NCI-H187 treated with DMSO at 0.1 percent for 48 hours (cell line): ENCODE measurements at regions not wholly inside any gene's neighbourhood (a gene's known extent, or its start where the extent isn't known, plus 50 kb on each side); places are given as distances from the start of the nearest gene placed in this dataset.
"Not testable (repeated sequence)": the region's sequence is repeated elsewhere in the genome, so short reads cannot be mapped to it uniquely, and the experiment has no call there.

Source experiments
- DNase-seq: peaks from one replicate; lab custom pipeline; 2025; lab: John Stamatoyannopoulos, UW

DNA sequence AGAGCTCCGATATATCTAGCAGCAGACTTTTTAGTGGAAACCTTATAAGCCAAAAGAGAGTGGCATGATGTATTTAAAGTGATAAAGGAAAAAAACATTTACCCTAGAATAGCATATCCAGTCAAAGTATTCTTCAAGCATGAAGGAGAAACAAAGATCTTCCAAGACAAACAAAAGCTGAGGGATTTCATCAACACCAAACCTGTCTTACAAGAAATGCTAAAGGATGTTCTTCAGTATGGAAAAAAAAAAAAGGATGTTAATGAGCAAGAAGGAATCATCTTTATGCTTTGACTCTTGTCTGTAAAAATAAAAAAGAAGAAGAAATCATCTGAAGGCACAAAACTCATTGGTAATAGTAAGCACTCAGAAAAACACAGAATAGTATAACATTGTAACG lies 338.2 kb downstream of the TLE1 start:
- no peak for DNase-seq

DNA sequence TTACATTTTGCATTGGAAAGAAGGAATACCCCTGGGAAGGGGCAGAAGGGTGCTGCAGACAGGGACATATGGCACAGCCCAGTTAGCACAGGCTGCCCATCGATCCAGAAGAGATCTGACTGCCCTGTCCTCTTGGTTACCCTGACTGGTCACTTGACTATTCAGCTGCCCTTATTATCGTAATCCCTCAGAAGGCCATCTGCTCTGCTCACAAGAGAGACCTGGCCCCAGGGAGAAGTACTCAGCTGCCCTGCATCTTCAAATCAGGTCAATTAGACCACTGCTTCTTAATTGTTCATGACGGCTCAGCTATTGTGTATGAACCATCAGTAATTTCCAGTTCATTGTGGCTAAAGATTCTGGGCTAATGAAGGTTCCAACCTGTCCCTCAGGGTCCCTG lies 345.0 kb downstream of the TLE1 start:
- DNase-seq: no peak

DNA sequence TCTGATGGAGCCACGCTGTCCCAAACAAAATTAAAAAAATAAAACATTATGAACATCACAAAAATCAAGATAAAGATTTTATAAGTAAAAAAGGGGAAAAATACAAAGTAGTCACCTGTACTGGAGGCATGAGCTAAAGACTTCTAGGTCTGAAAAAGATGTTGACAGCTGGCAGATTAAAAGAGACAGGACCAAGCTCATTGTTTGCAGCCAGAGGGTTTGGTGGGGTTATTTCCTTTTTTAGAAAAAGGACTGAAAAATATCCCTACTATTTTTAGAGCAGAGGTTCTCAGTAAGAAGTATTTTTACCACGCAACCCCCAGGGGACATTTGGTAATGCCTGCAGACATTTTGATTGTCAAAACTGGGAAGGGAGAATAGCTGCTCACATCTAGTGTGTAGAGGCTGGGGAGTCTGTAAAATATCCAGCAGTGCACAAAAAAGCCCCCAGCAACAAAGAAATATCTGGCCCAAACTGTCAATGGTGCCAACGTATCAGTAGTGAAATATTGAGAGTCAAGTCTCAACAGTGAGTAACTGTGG lies 353.4 kb downstream of the TLE1 start:
- DNase-seq: no peak

DNA sequence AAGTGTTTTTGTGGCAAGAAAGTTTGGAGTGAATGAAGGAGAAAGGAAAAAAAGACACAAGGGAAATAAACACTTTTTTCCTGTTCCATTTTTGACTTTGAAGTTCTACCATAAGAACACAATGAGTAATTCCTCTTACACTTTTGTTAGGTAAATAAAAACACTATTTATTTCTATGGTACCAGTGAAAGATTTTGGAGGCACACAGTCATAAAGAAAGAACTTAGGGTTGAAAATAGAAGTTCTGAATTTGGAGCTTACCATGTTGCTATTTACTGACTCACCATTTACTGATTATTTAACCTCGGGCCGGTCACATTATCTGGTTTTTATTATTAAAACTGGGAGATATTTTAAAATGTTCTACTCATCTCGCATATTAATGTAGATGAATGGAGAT lies 367.8 kb downstream of the TLE1 start:
- no peak for DNase-seq

DNA sequence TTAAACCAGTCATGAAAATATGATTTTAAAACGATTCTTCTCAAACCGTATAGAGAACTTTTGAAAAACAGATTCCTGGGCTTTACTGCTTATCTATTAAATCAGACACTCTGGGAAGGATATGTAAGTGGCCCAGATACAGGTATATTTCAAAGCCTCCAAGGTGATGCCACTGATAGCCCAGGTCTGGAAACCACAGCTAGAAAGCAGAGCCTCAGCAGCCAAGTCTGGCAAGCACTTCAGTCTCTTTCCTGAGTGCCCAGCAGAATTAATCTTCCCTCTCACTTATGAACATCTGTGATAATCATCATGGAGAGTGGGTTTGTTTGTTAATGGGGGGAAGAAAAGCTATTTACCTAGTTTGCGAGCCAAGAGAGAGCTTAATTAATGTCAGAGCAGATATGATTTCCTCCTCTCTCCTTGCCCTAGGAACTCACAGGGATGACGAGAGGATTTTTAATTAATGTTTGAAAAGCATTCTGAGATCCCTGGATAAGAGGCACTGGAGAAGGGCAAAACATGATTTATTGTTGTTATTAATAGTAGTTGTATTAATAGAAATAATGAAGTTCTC lies 368.4 kb downstream of the TLE1 start:
- DNase-seq: no peak

DNA sequence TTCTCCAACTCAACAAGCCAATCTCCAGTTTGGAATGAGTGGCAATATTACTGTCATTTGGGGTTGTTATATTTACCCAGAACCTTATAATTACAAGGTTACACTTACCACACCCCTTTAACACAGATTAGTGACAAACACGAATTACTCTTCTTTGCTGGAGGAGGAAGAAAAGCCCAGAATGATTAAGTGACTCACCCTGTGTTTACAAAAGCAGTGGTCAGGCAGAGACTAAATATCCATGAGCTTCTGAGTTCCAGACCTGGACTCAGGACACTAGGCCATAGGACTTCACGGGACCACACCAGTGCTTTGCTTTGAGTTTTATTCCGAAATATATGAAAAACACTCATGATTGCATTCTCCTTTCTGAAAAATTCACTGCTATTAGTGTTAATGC lies 370.8 kb downstream of the TLE1 start:
- no peak for DNase-seq

DNA sequence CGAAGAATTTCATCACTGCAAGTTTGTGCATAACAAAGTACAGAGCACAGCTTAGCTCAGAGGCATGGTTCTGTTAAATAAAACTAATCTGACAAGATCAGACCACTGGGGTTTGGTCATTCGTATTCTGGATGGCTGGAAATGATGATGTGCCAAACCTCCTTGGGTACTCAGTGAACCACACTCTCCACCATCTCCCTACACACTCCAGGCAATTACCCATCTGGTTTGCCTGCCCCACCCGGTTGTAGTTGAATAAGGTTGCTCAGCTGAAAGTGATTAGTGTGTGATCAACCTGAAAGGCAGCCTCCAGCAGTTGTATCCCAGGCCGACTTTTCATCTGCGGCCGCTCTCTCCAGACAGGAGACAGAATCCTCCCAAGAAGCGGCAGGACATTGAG lies 371.4 kb downstream of the TLE1 start:
- no peak for DNase-seq

DNA sequence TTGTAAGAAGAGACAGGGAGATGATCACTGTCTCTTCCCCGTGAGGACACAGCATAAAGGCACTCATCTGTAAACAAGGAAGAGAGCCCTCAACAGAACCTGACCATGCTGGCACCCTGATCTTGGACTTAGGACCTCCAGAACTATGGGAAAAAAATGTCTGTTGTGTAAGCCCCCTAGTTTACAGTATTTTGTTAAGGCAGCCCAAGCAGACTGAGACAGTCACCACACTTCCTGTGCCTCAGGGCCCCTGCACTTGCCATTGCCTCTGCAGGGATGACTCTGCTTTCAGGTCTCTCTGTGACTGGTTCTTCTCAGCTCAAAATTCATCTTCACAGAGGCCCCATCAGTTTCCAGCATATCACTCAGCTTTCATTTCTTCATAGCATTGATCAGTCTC lies 372.1 kb downstream of the TLE1 start:
- DNase-seq: no peak

DNA sequence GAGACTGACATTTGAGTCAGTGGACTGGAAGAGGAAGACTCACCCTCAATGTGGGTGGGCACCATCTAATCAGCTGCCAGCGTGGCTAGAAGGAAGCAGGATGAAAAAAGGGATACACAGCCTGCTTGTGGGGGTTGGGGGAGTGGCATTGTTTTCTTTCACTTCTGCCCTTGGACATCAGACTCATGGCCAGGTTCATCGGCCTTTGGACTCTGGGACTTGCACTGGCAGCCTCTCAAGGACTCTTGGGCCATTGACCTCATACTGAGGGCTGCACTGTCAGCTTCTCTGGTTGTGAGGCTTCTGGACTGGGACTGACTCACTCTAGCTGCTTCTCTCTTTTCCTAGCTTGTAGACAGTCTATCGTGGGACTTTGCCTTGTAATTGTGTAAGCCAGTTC lies 374.9 kb downstream of the TLE1 start:
- DNase-seq: no peak

DNA sequence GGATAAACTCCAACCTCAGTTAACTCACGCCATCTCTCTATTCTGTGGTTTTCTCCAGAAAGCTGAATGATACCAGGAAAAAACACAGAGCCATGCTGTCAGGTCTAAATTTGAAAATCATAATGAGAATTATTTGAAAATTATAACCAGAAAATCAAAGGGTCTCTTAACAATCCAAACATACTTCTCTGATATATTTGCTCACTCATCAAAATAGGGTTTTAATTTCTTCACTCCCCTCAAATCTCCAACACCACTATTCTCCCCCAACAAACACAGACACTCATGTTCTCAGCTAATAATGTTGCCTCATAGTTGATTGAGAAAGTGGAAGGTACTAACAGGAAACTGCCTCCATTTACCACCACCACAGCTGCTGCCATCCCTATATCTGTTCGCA lies 375.5 kb downstream of the TLE1 start:
- DNase-seq: no peak

DNA sequence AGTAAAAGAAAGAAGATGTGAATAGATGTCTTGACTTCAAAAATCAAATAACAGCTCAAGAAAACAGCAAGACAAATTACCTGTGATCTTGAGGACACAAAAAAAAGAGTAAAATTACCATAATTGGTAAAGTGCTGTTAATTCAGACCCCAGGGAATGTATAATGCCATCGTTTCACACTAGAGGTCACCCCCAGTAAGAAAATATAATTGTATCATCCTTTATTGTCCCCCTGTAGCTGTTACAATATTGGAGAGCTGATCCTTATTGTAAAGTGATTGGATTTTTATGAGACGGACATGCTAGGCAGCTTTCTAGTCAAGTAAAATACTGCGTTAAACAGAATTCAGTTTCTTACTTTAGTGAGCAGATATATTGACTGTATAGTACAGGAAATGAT lies 377.0 kb downstream of the TLE1 start:
- DNase-seq: no peak

DNA sequence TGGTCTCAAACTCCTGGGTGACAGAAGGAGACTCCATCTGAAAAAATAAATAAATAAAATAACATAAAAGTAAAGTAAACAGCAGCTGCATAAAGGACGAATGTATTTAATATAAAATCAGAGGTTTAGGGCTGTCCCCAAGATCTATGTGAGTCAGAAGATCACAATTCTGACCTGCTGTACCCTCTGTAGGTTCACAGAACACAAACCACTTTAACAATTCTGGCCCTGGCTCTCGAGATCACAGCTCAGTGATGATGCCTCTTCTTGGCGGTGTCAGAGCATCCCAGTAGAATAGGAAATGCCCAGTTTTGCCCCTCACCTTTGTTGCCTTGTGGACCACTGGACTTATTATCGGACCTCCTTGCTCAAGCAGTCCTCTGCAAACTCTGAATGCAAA lies 380.9 kb downstream of the TLE1 start:
- no peak for DNase-seq

DNA sequence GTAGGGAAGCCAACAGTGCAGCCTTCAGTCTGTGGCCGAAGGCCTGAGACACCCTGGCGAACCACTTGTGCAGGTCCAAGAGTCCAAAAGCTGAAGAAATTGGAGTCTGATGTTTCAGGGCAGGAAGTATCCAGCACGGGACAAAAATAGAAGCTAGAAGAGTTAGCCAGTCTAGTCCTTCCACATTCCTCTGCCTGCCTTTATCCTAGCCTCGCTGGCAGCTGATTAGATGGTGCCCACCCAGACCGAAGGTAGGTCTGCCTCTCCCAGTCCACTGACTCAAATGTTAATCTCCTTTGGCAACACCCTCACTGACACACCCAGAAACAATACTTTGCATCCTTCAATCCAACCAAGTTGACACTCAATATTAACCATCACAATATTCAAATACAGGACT lies 381.6 kb downstream of the TLE1 start:
- DNase-seq: not testable (repeated sequence)

DNA sequence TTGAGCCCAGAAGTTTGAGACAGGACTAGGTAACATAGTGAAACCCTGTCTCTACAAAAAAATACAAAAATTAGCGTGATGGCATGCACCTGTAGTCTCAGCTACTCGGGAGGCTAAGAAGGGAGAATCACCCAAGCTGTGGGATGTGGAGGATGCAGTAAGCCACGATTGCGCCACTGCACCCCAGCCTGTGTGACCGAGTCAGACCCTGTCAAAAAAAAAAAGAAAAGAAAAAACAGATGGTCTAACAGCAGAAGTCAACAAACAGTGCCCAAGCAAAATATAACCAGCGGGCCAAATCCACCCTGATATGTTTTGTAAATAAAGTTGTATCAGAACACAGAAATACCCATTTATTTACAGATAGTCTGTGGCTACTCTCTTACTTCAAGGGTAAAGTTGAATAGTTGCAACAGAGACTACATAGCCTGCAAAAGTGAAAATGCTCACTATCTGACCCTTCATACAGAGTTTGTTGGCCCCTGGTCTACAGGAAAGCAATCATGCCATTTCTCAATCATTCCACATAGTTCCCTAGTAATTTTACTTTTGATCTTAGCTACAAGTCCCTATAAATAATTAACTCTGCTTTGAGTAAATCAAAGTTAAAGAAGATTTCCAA lies 383.7 kb downstream of the TLE1 start:
- DNase-seq: no peak

DNA sequence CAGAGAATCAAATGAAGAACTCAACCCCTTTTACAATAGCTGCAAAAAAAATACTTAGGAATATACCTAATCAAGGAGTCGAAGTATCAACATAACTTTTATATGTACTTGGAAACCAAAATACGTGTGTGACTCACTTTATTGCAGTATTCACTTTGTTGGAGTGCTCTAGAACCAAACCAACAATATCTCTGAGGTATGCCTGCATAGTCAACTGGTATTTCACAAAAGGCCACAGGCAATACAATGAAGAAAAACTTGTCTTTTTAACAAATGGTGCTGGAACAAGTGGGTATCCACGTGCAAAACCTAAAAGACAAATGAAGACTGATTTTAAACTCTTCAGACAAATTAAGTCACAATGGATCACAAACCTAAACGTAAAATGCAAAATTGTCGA lies 385.7 kb downstream of the TLE1 start:
- no peak for DNase-seq

DNA sequence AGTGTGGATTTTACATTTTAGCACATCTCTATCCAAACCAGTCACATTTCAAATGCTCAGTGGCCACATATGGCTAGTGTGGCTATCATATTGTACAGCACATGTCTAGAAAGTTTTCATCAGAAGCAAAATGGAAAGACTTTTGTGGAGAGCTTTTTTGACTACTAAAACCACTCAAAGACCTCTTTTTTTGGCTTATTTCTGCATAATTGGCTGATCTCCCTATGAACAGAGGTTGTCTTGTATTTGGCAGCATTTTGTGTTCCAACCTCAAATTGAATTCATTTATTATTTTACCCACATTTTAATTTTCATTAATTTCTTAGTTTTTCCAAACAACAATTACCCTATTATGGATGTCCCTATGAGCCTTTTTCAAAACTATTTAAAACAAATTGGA lies 395.7 kb downstream of the TLE1 start:
- DNase-seq: no peak

DNA sequence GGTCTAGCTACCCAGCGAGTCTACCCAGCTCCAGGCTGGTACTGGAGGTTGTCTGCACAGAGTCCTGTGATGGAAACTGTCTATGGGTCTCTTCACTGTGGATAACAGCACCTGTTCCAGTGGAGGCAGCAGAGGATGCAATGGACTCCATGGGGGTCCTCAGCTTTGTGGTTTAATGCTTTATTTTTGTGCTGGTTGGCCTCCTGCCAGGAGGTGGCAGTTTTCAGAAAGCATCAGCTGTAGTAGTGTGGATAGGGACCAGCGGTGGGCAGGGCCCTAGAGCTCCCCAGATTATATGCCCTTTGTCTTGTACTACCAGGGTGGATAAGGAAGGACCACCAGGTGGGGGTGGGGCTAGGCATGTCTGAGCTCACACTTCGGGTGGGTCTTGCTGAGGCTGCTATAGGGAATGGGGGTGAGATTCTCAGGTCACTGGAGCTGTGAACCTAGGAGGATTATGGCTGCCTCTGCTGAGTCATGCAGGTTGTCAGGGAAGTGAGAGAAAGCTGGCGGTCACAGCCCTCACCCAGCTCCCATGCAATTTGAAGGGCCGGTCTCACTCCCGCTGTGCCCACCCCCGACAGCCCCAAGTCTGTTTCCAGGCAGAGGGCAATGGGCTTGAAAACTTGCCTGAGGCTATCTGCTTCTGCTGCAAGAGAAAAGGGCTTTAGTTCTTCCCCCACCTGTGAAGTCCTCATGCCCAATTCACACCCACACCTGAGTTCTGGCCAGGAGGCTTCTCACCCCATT lies 397.1 kb downstream of the TLE1 start:
- no peak for DNase-seq

DNA sequence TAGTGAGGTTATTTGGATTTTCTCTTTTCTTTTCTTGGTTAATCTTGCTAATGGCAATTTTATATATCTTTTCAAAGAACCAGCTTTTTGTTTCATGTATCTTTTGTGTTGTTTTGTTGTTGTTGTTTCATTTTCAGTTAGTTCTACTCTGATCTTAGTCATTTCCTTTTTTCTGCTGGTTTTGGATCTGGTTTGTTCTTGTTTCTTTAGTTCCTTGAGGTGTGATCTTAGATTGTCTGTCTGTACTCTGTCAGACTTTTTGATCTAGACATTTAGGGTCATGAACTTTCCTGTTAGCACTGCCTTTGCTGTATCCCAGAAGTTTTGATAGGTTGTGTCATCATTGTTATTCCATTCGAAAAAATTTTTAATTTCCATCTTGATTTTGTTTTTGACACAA lies 399.7 kb downstream of the TLE1 start:
- DNase-seq: no peak

DNA sequence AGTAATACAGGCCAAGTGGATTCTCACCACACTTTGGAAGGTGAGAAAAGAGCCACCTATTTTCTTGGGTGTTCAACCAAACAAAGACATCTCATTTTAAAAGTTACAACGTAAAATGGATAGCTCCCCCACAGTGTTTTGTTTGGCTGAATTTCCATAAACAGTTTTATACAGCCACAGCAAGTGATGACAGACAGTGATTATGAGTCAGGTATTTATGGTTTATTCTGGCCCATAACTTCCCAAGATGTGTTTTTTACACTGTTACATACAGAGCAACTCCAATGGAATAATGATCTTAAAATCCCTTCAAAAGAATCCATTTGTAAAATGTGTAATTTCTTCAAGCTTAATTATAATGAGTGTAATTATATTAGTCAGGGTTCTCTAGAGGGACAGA lies 421.3 kb downstream of the TLE1 start:
- no peak for DNase-seq

DNA sequence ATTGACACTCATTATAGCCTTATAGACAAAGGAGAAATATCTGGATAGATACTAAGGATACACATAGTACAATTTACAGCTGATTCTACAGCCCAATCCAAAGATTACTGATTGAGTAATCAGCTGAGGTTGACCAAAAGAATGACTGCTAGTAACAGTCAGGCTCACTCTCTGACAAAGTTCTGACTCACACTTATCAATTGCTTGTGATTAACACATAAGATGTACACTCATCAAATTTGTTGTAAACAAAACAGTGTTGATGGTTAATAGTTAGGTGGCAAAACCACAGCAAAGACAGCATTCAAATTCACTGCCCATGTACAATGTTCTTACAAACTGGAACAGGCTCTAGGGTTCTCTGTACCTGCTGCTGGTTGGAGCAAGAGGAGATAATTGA lies 422.7 kb downstream of the TLE1 start:
- DNase-seq: no peak

DNA sequence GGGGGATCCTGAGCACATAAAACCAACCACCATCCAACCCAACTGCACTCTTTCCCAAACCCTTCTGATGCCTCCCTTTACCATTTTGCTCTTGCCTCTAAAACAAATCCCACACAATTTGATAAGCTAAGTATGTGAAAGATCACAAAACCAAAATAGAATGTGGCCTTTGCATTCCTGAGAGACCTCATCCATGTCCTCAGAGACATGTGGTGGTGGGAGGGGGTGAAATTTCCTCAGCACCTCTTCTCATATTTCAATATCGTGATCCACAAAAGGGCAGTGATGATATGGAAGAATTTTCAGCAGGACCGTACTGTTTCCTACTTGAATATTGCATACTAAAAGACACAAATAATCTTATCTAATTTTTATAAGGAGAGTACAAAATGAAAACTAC lies 423.3 kb downstream of the TLE1 start:
- DNase-seq: no peak

DNA sequence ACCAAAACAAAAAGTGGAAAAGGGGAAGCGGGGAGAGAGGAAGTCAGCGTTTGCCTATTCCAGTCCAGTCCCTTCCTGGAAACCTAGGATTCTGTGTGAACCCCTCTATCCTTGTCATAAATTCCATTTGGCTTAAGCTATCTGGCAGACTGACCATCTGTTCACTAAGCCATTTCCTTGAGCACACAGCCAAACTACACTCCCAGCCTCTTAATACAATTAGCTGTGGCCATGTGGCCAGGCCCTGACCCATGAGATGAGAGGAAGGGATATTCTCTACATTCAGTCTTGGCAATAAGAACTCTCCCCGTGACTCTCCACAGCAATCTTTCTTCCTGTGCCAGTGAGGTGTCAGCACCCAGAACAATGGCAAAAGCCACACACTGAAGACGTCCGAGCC lies 424.8 kb downstream of the TLE1 start:
- no peak for DNase-seq

DNA sequence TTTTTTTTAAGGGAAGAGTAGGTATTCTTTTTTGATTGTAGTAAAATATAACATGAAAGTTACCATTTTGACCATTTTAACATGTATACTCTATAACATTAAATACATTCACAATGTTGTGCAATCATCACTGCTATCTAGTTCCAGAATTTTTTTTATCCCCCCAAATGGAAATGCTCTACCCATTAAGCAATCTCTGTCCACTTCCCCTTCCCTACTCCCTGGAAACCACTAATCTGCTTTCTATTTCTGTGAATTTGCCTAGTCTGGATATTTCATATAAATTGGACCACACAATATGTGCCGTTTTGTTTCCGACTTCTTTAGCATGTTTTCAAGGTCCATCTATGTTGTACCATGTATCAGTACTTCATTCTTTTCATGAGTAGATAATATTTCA lies 429.5 kb downstream of the TLE1 start:
- no peak for DNase-seq

DNA sequence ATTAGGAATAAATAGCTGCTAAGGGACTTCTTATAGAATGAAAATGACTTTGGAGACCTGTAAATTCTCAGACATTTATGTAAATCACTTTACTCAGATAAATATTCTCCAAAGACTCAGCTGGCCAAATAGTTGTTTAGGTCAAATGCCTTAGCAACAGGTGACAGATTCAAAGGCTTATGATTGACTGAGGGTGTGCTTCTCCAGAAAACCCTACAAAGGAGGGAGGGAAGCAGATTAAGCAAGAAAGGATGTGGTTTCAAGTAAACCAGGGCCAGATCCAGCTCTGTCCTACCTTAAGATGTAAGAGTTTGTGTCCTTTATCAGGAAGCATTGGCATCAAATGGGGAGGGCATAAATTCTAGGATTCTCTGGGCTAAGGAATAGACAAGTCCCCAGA lies 433.0 kb downstream of the TLE1 start:
- no peak for DNase-seq
